ENCODE measurements at regions not wholly inside any gene's neighbourhood (a gene's known extent, or its start where the extent isn't known, plus 50 kb on each side); places are given as distances from the start of the nearest gene placed in this dataset.

- no peak for DNase-seq
These were observed 94.5 kb upstream of the FOXP4 start for GRCh38 chr6:41451515-41452163.

GRCh38 chr6:41452763-41453162 is 93.4 kb upstream of the FOXP4 start:
- DNase-seq: no peak

GRCh38 chr6:41453244-41453643 is 92.9 kb upstream of the FOXP4 start:
- no peak for DNase-seq

- DNase-seq: no peak
These were observed 91.9 kb upstream of the FOXP4 start for GRCh38 chr6:41454189-41454789.

GRCh38 chr6:41455410-41455809 is 90.8 kb upstream of the FOXP4 start:
- no peak for DNase-seq

- DNase-seq: no peak
These were observed 90.4 kb upstream of the FOXP4 start for GRCh38 chr6:41455818-41456217.

GRCh38 chr6:41457303-41457670 is 88.9 kb upstream of the FOXP4 start:
- no peak for DNase-seq

GRCh38 chr6:41459738-41460137 is 86.4 kb upstream of the FOXP4 start:
- no peak for DNase-seq

- DNase-seq: no peak
These were observed 85.3 kb upstream of the FOXP4 start for GRCh38 chr6:41460742-41461336.

GRCh38 chr6:41462033-41462432 is 84.1 kb upstream of the FOXP4 start:
- DNase-seq: no peak

GRCh38 chr6:41463062-41463930 is 82.9 kb upstream of the FOXP4 start:
- DNase-seq: peak; percentile 36

GRCh38 chr6:41464019-41464418 is 82.2 kb upstream of the FOXP4 start:
- DNase-seq: no peak

GRCh38 chr6:41464481-41464880 is 81.7 kb upstream of the FOXP4 start:
- DNase-seq: no peak

GRCh38 chr6:41466437-41466990 is 79.7 kb upstream of the FOXP4 start:
- DNase-seq: no peak

- DNase-seq: no peak
These were observed 79.1 kb upstream of the FOXP4 start for GRCh38 chr6:41467061-41467460.

GRCh38 chr6:41467627-41468404 is 78.4 kb upstream of the FOXP4 start:
- no peak for DNase-seq

- no peak for DNase-seq
These were observed 76.8 kb upstream of the FOXP4 start for GRCh38 chr6:41469156-41470028.

GRCh38 chr6:41470029-41470330 is 76.2 kb upstream of the FOXP4 start:
- peak; percentile 18 for DNase-seq

GRCh38 chr6:41470331-41471063 is 75.7 kb upstream of the FOXP4 start:
- DNase-seq: peak; percentile 44

- no peak for DNase-seq
These were observed 74.9 kb upstream of the FOXP4 start for GRCh38 chr6:41471064-41471895.

Measured in stimulated activated CD4-positive, alpha-beta T cell treated with anti-CD3 and anti-CD28 coated beads, Interleukin-15, amount 100 ng/mL, for 24 hours (primary cell).